NCI-H524 treated with DMSO at 0.1 percent for 48 hours (cell line): ENCODE measurements at regions not wholly inside any gene's neighbourhood (a gene's known extent, or its start where the extent isn't known, plus 50 kb on each side); places are given as distances from the start of the nearest gene placed in this dataset.
"Not testable (repeated sequence)": the region's sequence is repeated elsewhere in the genome, so short reads cannot be mapped to it uniquely, and the experiment has no call there.

Experiments used
- DNase-seq: peaks from one replicate; lab custom pipeline; 2025; lab: John Stamatoyannopoulos, UW

GRCh38 chr9:104195142-104195541, 101.0 kb downstream of the SMC2 start:
- not testable (repeated sequence) for DNase-seq

- no peak for DNase-seq
Observed at GRCh38 chr9:104200456-104200994, 106.4 kb downstream of the SMC2 start.

GRCh38 chr9:104206766-104207165, 112.7 kb downstream of the SMC2 start:
- no peak for DNase-seq

GRCh38 chr9:104209387-104209786, 115.3 kb downstream of the SMC2 start:
- DNase-seq, result no peak

GRCh38 chr9:104227108-104227507, 133.0 kb downstream of the SMC2 start:
- DNase-seq, result no peak

- DNase-seq, result no peak
Observed at GRCh38 chr9:104232781-104233341, 138.8 kb downstream of the SMC2 start.

- no peak for DNase-seq
Observed at GRCh38 chr9:104233366-104233765, 139.3 kb downstream of the SMC2 start.

GRCh38 chr9:104234632-104235337, 140.7 kb downstream of the SMC2 start:
- not testable (repeated sequence) for DNase-seq

GRCh38 chr9:104235347-104236120, 141.4 kb downstream of the SMC2 start:
- DNase-seq, result not testable (repeated sequence)

- DNase-seq, result no peak
Observed at GRCh38 chr9:104238668-104239067, 144.6 kb downstream of the SMC2 start.

GRCh38 chr9:104240890-104241289, 146.8 kb downstream of the SMC2 start:
- no peak for DNase-seq

GRCh38 chr9:104245925-104246324, 151.8 kb downstream of the SMC2 start:
- DNase-seq, result no peak

- DNase-seq, result no peak
Observed at GRCh38 chr9:104247899-104248460, 153.9 kb downstream of the SMC2 start.

GRCh38 chr9:104256031-104256695, 162.1 kb downstream of the SMC2 start:
- no peak for DNase-seq

- DNase-seq, result no peak
Observed at GRCh38 chr9:104256696-104257062, 162.6 kb downstream of the SMC2 start.

GRCh38 chr9:104258296-104259011, 164.3 kb downstream of the SMC2 start:
- DNase-seq, result no peak

GRCh38 chr9:104260004-104260403, 165.9 kb downstream of the SMC2 start:
- no peak for DNase-seq

- DNase-seq, result no peak
Observed at GRCh38 chr9:104263942-104264341, 169.8 kb downstream of the SMC2 start.

- DNase-seq, result no peak
Observed at GRCh38 chr9:104264431-104264830, 170.3 kb downstream of the SMC2 start.

GRCh38 chr9:104269374-104269773, 175.3 kb downstream of the SMC2 start:
- no peak for DNase-seq
